Kidney glomerular epithelial cell (primary cell): ENCODE measurements at regions not wholly inside any gene's neighbourhood (a gene's known extent, or its start where the extent isn't known, plus 50 kb on each side); places are given as distances from the start of the nearest gene placed in this dataset.

ENCODE experiments used
- DNase-seq: peaks from one replicate; lab custom pipeline; 2025; lab: John Stamatoyannopoulos, UW

DNA sequence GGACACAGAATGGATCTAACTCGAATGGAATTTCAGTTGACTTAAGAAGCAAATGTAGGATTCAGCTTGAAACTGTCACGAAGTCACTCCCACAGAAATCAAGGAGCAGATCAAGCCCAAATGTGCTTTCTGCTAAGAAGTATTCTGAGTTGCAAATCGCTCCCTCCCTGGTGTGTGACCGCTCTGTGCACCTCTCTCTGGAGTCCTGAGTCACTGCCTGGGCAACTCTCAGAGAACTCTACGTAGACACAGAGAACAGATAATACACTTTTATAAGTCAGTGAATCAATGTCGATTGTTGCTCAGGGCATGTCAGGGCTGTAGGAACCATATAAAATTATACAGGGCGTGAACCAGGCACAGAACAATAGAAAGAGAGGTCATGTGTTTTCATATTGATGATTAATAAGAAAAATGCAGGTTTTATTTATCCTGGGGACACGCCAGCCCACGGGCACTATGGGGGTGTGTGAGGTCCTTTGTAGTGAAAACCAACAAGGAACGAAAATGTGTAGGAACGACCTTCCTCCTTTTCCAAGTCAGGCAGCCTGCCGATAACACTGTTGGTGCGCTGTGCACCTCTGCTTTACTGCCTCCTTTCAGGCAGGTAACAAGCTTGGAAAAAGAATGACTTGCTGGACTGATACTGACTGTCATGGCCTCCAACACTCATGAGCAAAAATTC, 248.1 kb upstream of the FOXQ1 start:
- peak; percentile 62 for DNase-seq

DNA sequence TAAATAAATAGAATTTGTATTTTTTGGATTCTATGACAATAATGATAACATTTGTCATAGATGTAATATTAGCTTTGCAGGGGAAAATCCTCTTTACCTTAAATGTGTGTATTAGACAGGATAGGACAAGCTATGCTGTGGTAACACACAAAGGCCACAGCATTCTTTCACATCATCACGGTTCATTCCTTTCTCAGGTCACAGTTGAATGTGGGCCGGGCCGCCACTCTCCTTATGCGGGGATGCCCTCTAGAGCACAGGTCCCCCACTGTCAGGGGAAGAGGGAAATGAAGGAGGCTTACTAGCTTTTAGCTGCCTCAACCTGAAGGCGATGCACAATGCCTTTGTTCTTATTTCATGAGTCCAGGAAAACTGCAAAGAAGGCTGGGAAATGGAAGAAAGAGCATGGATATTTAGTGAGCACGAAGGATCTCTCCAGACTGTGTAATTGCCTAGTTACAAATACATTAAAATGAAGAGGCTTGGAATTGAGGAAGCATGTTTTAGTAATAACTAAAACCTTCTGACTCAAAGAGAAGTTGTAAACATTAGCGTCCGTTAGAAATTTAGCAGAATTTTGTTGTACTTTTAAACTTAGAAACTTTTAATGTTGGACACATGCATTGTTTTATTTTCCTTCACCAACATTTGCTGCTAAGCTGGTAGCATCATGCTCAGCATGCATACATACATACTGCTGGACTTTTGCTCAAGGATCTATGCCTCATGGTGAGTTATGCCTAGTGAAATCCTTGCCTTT, 248.9 kb upstream of the FOXQ1 start:
- DNase-seq: no peak

DNA sequence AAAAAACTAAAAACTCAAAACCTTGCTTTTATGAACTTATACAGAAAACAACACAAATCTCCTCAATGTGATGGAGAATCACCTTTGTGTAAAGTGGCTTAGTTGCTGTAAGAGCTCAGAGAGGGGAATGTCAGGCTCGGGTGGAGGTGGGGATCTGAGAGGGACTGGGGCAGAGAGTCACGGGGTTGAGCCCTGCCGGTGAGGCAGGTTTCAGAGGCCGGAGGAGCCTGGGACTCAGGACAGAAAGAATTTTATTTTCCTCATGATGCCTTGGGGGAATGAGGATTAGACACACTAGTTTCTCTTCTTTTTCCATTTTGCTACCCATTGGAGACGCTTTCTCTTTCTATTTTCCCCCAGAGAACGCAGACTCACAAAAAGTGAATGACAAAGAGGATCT, 252.3 kb upstream of the FOXQ1 start:
- no peak for DNase-seq

DNA sequence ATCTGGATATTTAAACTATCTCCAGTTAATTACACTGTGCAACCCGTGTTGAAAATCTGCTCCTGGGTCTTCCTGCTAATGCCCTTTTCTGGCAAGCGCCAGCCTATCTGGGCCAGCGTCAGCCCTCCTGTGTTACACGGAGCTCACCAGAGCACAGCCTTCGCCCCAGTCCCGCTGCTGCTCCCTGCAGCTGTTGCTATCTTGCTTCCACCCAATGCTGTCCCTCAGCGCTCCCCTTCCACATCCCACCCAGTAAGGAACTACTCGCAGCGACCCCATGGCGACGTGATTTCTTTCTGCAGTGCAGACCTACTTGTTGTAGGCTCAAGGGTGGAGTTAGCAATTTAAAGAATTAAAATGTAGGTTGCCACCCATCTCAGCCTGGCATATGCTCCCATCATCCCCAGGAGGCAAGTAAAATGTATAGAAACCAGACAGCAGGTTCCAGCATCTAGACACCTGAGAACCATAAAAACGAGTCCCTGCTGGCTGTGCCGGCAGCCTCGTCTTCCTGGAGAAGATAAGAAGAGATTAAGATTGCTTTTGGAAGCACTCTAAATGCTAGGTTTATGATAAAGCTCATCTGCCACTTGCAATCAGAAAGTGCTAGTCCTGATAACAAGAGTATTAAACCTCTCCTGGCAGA, 254.3 kb upstream of the FOXQ1 start:
- no peak for DNase-seq

DNA sequence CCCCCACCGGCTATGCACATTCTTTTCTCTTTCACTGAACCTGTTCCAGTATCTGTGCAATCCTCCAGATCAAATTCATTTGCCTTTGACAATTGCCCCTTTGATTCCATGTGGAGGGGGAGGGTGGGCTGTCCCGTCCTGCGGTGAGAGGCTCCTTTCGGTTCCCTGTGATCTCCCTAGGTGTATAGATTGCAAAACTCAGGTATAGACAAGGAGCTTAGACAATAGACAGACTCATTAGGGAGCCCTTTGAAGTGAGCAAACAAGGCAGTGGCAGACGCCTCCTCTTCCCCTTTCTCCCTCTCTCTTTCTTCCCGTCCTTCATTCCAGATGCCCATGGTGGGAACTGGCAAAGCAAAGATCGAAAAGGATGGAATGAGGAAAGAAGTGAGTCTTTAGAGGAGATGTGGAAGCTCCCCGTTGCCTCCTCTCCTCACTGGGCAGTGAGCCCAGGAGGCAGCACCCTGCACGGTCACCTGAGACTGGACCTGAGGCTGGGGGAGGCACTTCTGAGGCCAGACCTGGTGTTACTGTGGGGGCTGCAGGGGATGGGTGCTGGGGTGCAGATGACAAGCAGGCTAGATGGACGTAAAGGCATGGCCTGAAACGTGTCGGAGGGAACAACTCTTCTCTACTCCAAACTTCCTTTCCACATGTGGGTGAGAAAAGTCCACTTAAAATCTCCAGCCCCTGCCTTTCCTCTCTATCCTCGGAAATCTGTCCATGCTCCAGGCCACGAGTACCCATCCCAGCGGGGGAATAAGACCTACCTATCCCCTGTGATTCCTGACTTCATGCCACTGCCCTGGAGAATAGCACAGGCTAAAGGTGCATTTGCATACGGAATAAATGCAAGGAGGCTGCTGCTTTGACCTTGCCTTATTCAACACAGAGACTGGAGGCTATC, 256.6 kb upstream of the FOXQ1 start:
- no peak for DNase-seq

DNA sequence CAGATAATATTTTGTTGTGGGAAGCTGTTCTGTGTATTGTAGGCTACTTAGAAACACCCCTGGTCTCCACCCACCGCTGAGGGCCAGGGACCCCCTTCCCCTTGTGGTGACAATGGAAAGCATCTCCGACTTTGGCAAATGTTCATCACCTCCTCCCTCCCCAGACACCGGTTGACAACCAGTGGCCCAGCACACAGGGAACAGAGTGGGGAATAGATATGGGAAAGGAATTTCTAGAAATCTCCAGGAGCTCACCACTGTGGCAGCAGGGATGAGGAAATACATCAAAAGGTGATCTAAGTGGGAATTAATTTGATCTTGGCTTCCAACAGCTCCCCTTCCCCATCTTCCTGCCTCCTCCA, 257.3 kb upstream of the FOXQ1 start:
- DNase-seq: no peak

DNA sequence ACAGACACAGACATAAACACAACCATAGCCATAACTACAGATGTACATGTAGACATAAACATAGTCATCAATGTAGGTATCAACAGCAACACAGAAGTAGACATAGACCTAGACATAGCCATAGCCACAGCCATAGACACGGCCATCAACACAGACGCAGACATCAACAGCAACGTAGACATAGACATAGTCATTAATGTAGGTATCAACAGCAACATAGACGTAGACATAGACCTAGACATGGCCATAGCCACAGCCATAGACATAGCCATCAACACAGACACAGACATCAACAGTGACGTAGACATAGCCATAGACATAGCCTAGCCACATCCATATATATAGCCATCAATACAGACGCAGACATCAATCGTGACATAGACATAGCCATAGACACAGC, 258.3 kb upstream of the FOXQ1 start:
- DNase-seq: no peak

DNA sequence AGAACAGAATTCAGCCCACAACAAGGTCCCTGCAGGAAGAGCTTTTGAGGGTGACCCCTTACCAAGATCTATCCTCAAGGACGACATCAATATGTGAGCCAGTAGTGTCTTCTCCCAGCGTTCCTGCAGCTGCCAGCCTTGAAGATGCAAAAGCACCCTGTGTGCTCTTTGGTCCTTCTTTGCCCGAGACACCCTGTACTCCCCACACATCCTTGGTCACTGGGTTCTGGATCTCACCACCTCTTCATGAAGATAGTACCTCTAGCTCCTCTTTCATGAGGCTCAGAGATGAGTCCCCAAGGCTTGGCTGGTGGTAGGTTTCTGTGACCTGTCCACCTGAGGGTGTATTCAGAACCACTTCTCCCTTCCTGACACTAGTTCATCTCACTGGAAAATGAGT, 259.6 kb upstream of the FOXQ1 start:
- no peak for DNase-seq

DNA sequence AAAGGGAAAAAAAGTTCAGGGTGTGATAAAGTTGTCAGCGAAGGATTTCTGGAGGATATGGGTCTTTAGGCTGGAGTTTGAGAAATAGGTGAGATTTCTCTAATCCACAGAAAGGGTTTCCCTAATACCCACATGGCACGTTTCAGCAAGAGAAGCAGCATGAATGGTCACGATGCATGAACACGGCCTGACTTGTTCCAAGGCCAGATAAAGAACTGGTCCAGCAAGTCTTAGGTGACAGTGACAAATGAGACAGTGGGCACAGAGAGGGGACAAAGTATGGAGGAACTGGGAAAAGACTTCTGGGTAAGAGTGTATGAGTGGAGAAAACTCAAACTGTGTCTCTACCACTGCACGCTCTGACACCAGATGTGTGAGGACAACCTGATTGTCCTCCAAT, 262.0 kb upstream of the FOXQ1 start:
- no peak for DNase-seq

DNA sequence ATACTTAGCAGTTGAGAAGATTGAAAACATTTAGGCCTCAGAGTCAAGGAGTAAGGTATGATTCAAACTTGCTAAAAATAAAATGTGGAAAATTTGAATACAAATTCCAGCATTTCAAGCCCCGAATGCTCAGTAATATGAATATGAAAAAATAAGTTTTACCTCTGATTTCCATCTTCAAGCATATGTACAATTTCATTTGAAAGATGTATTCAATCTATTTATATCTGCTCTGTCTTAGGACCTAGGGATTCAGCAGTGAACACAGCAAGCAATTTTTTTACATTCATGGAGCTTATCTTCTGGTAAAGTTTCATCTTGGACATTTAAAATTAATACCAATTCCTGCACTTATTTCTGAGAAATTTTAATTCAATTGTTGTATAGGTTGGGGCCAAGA, 262.7 kb upstream of the FOXQ1 start:
- no peak for DNase-seq

DNA sequence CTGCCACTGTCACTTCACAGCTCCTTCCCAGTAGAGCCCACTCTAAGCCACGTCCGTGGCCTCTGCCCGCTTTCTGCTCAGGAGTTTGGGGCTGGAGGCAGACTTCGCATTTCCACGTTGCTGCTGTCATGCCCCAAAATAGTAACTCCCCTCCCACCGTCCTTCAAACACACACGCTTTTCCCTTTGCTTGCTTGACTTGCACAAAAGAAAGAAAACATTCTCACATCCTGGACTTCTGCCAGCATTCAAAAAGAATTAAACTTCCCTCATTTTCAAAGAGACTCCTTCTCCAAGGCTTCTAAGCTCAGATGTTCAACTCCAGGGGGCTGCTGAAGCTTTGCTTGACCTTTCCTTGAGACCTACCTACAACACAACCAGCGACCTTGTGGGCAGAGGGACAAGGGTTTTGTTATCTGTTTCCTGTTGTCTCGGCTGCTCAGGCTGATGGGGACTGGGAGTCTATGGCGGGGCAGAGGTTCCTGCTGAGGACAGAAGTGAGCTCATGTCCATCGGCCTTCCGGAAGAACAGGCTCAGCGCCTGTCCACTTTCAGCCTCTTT, 263.8 kb upstream of the FOXQ1 start:
- no peak for DNase-seq

DNA sequence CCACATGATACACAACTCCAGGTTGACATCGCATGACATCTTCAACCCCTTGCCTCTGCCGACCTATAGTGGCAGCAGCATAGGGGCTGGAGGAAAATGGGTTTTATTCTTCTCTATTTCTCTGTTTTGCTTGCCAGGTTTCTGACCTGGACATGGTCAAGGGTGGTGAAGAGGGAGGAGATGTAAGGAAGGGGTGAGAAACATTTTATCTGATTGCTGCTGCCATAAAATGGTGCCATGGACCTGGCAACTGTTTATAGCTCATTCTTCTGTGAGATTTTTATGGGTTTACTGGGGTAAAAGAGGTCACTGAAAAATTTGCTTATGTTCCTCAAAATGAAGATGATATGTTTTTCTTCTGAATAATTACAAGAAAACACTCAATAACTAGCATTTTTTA, 266.7 kb upstream of the FOXQ1 start:
- DNase-seq: no peak

DNA sequence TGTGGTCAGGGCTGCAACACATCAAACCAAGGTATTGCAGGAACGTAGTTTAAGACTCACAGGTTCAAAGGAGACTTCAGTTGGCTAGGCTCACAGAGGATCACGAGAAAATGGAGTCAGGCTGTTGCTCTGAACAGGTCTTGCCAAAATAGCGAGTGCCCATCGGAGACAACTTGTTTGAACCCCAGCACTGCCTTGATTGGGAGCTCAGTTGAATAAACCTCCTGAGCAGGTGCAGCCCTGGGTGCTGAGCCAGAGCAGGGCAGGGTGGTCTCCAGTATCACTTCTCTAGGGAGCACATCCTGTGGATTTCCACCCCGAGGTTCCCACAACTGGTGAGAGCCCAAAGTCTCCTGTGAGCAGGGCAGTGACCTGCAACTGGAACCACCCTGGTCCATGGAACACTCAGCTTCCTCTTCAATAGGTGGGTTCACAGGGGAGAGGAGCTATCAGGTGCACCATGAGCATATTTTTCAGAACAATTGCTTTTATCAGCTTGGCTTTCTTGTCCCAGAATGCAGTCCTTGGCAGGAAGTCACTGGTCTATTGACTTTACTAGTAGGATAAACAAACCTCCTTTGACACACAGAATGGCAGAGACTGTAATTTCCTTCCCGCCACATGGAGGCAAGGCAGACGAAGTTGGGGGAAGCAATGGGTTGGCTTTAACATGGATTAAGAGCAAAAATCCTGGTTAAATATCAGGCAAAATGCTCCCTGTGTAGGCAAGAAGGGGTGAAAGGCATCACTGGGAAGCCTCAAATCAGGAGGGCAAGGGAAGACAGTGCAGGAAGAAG, 267.7 kb upstream of the FOXQ1 start:
- no peak for DNase-seq

DNA sequence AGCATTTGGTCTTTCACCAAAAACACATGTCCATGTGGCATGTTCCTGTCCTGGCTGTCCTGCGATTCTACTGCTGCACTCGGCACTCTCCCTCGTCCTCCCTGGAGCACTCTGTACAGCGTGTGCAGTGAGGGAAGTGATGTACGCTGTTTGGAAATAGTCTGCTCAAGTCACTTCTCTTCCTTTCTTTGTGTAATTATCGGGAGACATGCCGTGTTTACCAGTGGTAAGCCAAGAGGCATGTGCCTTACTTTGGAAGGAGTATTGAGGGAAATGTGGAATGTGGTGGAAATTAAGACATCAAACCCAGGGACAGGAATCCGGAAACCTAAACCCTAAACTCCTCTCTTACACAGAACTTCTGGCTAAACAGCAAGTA, 268.5 kb upstream of the FOXQ1 start:
- no peak for DNase-seq

DNA sequence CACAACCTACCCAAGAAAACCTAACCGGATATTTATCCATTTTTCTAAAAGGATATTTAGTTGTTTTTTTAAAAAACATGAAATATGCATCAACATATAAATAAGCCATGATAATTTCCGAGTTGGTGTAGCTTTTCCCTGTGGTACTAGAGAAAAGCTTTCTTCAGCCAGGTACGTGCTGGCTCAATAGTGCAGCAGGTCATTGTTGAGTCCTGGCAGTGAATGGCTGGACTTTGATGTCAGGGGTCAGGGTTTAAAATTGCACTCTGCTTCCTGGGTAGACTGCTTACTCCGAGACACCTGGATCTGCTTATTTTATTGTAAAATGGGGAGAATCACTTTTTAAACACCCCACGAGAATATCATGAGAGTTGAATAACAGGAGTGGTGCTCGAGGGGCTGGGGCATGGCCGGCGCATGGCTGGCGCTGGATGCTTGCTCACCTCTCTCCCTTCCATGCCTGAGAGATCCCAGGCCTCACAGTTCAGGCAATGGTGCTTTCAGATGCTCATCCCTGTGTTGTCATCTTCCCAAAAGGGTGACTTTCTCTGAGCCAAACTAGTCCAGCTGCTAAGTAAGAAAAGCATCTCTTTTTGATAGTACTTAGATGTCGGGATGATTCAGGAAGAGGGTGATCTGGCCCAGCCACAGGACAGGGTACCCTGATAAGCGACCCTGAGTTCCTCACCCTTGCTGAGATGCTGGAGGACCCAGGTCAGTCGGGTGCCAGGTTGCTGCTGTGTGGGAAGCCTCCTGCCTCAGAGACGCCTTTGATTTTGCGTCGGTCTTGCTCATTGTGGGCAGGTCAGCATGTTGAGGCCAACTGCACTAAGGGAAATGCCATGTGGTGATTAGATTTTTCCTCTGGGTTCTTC, 269.1 kb upstream of the FOXQ1 start:
- no peak for DNase-seq

DNA sequence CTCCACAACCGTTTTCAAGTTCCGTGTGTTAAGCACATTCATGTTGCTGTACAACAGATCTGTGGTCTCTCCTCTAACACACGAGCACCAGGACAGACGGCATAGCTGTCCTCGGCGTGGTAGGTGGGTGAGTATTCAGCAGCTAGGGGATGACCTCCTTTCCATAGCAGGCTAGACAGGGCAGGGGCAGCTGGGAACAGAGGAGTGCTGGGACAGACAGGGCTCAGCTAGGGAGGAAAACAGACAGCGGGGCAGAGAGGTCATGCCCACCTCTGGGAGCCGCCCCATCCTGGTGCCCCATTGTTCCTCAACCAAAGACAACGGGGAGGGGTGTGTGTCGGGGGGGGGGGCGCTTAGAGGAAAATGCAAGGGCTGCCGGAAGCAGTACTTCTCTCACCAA, 271.5 kb upstream of the FOXQ1 start:
- DNase-seq: no peak

DNA sequence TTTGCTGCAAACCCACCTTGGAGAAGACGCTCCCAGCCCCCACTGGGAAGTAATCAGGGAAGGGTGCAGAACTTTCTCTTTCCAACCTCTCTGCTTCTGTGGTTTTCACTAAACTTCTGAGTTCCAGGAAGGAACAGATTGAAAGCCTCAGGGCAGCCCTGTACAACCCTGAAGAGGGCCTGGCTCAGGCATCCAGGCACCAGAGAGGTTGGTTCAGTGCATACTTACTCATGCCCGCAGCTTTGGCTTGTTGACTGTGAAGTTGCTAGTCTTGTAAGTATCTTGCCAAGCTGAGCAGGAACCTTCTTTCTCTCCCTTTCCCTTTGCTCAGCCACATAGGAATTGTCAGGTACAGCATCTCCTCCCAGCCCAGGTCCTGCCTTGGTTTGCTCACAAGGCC, 272.2 kb upstream of the FOXQ1 start:
- no peak for DNase-seq

DNA sequence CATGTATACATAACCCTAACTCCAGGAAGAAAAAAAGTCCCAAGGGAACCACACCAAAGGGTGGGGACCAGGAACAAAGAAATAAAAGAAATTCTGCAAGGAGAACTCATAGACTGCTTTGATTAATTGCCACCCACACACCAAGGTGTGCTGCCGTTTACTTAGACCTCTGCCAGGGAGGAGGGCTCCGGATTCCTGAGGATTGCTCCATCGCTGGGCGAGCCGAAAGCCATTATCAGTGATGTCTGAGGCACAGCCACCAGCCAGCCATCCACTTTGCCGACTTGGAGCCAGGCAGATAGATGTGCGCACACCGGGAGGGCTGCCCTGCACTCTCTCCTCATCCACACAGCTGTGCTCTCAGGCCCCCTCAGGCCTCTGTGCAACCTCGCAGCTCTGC, 272.7 kb upstream of the FOXQ1 start:
- DNase-seq: no peak

DNA sequence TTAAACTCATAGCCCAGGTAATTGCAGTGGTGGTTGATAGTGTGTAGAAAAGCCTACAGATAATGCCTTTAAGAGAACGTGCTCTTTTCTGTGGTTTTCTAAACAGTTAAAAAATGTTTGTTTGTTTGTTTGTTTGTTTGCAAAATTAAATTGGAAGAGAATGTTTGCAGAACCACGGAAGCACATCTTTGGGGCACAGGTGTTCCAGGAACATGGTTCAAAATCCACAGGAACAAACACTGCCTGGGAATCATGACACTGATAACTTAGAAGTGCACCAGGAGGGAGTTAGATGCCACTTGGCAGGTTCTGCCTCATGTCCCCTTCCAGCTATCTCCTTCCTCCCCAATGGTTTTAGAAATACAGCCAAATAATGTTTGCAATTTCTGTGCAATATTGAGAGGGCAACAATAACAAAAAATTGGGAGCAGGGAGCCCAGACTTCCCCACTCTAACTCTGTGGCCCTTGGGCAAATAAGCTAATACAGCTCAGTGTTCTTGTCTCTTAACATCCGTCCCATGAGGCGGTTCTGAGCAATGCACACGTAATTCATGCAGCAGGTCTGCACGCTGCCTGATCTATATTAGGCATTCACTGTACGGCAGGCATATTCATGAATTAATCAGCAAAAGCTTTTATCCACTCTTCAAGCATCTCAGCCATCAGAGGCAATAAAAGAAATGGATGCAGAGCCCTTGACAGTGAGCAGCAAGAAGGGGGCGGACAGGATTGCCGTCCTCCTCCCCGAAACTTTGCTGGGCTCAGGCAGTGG, 274.3 kb upstream of the FOXQ1 start:
- no peak for DNase-seq

DNA sequence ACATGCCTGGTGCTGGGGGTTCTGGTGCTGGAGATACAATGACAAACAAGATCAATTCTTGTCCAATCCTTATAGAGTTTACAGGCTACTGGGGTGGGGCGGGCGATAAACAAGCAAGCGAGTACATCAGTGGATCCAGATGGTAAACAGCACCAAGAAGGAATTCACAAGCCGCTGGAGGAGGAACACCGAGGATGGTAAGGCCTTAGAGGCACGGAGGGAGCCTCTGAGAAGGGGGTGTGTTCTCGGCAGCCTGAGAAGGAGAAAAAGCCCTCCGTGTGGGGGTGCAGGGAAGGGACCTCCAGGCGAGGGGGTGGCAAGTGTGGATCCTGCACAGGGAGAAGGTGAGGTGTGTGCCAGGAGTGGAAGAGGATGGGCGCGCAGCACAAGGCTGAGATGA, 276.5 kb upstream of the FOXQ1 start:
- no peak for DNase-seq
